Trophoblast cell (in vitro differentiated cells and primary cell): ENCODE measurements at regions not wholly inside any gene's neighbourhood (a gene's known extent, or its start where the extent isn't known, plus 50 kb on each side); places are given as distances from the start of the nearest gene placed in this dataset.
"Not testable (repeated sequence)": the region's sequence is repeated elsewhere in the genome, so short reads cannot be mapped to it uniquely, and the experiment has no call there.

Experiments
- DNase-seq, 2 donors: peaks; one replicate each; pipeline ENCODE4 v3.0.0-alpha.2; 2016
- H2AFZ ChIP-seq: 2 replicates; pipeline ENCODE4 v1.6.1; 2013; ENCODE audit warnings: low read length, moderate library complexity, mild to moderate bottlenecking; ENCODE audit not compliant: insufficient read depth, poor library complexity
- H2AK5ac ChIP-seq: 2 replicates; pipeline ENCODE4 v1.6.1; 2013; ENCODE audit warnings: mild to moderate bottlenecking, low read length
- H2BK120ac ChIP-seq: 2 replicates; pipeline ENCODE4 v1.6.1; 2013; ENCODE audit warnings: low read length, mild to moderate bottlenecking, moderate library complexity; ENCODE audit not compliant: insufficient read depth, poor library complexity
- H2BK12ac ChIP-seq: 2 replicates; pipeline ENCODE4 v1.6.1; 2013; ENCODE audit warnings: mild to moderate bottlenecking, low read length, moderate library complexity
- H2BK5ac ChIP-seq: 2 replicates; pipeline ENCODE4 v1.6.1; 2013; ENCODE audit warnings: low read length, low read depth, moderate library complexity, mild to moderate bottlenecking; ENCODE audit not compliant: poor library complexity
- H3K14ac ChIP-seq: 2 replicates; pipeline ENCODE4 v1.6.1; 2013; ENCODE audit warnings: mild to moderate bottlenecking, low read length
- H3K18ac ChIP-seq: 2 replicates; pipeline ENCODE4 v1.6.1; 2013; ENCODE audit warnings: mild to moderate bottlenecking, low read length
- H3K23ac ChIP-seq: 2 replicates; pipeline ENCODE4 v1.6.1; 2013; ENCODE audit warnings: low read length
- H3K27ac ChIP-seq: 2 replicates; pipeline ENCODE4 v1.5.1; 2013; ENCODE audit warnings: low read depth, mild to moderate bottlenecking, inconsistent platforms, low read length, moderate library complexity
- H3K27me3 ChIP-seq: 2 replicates; pipeline ENCODE4 v1.6.1; 2013; ENCODE audit warnings: inconsistent platforms, mild to moderate bottlenecking, low read length, moderate library complexity; ENCODE audit not compliant: insufficient read depth
- H3K36me3 ChIP-seq, 2 experiments: 1 replicate in 1 of 2; 2 replicates in 1 of 2; pipeline ENCODE4 v1.6.1; 2013; ENCODE audit warnings: low read length in 2 of 2, mild to moderate bottlenecking in 2 of 2, moderate library complexity in 1 of 2; ENCODE audit not compliant: insufficient read depth in 2 of 2, control insufficient read depth in 1 of 2
- H3K4ac ChIP-seq: 2 replicates; pipeline ENCODE4 v1.6.1; 2013; ENCODE audit warnings: low read depth, mild to moderate bottlenecking, low read length, moderate library complexity
- H3K4me1 ChIP-seq, 2 experiments: 1 replicate in 1 of 2; 2 replicates in 1 of 2; pipeline ENCODE4 v1.6.1; 2013; ENCODE audit warnings: low read length in 2 of 2, mild to moderate bottlenecking in 2 of 2, moderate library complexity in 1 of 2; ENCODE audit not compliant: insufficient read depth in 2 of 2, control insufficient read depth in 1 of 2
- H3K4me2 ChIP-seq: 2 replicates; pipeline ENCODE4 v1.6.1; 2013; ENCODE audit warnings: inconsistent platforms, mild to moderate bottlenecking, low read length, moderate library complexity
- H3K4me3 ChIP-seq: 2 replicates; pipeline ENCODE4 v1.5.1; 2013; ENCODE audit warnings: mild to moderate bottlenecking, low read depth, low read length, inconsistent platforms
- H3K79me1 ChIP-seq: one replicate; pipeline ENCODE4 v1.6.1; 2013; ENCODE audit warnings: low read length
- H3K79me2 ChIP-seq: 2 replicates; pipeline ENCODE4 v1.6.1; 2013; ENCODE audit warnings: low read length, mild to moderate bottlenecking; ENCODE audit not compliant: control insufficient read depth, insufficient read depth, poor library complexity
- H3K9ac ChIP-seq: 2 replicates; pipeline ENCODE4 v1.6.1; 2013; ENCODE audit warnings: mild to moderate bottlenecking, low read length
- H3K9me3 ChIP-seq: 2 replicates; pipeline ENCODE4 v1.6.1; 2013; ENCODE audit warnings: low read depth, mild to moderate bottlenecking, control low read depth, inconsistent platforms, low read length; ENCODE audit not compliant: insufficient read depth
- H4K12ac ChIP-seq: 2 replicates; pipeline ENCODE4 v1.6.1; 2013; ENCODE audit warnings: low read depth, mild to moderate bottlenecking, low read length, moderate library complexity
- H4K8ac ChIP-seq: 2 replicates; pipeline ENCODE4 v1.6.1; 2013; ENCODE audit warnings: low read depth, mild to moderate bottlenecking, low read length, moderate library complexity
- H4K91ac ChIP-seq: one replicate; pipeline ENCODE4 v1.6.1; 2013; ENCODE audit warnings: low read depth, mild to moderate bottlenecking, low read length, moderate library complexity
- WGBS: extraction: QIAGEN DNeasy Blood & Tissue Kit; methylation state at CpG from one replicate; pipeline ENCODE4 v1.1.7; 2013; ENCODE audit warnings: missing lambda C conversion rate; ENCODE audit not compliant: insufficient read length, insufficient coverage; ENCODE audit errors: extremely low coverage; 5-methylcytosine and 5-hydroxymethylcytosine counted together

GRCh38 chr22:49453019-49453418 lies 374.7 kb downstream of the BRD1 start:
- not testable (repeated sequence) for H3K9ac ChIP-seq, H3K36me3 ChIP-seq, DNase-seq, H3K27me3 ChIP-seq, H3K79me2 ChIP-seq, H3K4me2 ChIP-seq, H3K23ac ChIP-seq, H3K9me3 ChIP-seq, H4K91ac ChIP-seq, H2AFZ ChIP-seq, H2BK12ac ChIP-seq, H3K79me1 ChIP-seq, H4K8ac ChIP-seq, H3K14ac ChIP-seq, H2BK5ac ChIP-seq, H3K18ac ChIP-seq, H2BK120ac ChIP-seq, H3K27ac ChIP-seq, H4K12ac ChIP-seq, H3K4me3 ChIP-seq, H3K4ac ChIP-seq, H2AK5ac ChIP-seq
- WGBS, result 100% methylated on average over 1 of the region's 1 CpG
- H3K4me1 ChIP-seq, result peaks cover 14 to 15% of the 10 kb centered on the region in 2 experiments

GRCh38 chr22:49452362-49452946 lies 375.2 kb downstream of the BRD1 start:
- H4K12ac ChIP-seq, result no peak overlapping the region
- DNase-seq, result no peak
- no peak overlapping the region for H2AK5ac ChIP-seq
- no peaks in the 10 kb centered on the region for H3K79me2 ChIP-seq
- no peak overlapping the region for H3K23ac ChIP-seq
- H3K4me1 ChIP-seq, result peaks cover 14 to 15% of the 10 kb centered on the region in 2 experiments
- no peak overlapping the region for H3K9ac ChIP-seq
- peaks cover 7% of the 10 kb centered on the region for H3K9me3 ChIP-seq
- H3K79me1 ChIP-seq, result peaks cover 6% of the 10 kb centered on the region
- H3K36me3 ChIP-seq, result no peaks in the 10 kb centered on the region
- 100% methylated on average over 2 of the region's 2 CpGs for WGBS
- H2BK5ac ChIP-seq, result no peak overlapping the region
- H4K8ac ChIP-seq, result no peak overlapping the region
- H3K27me3 ChIP-seq, result no peaks in the 10 kb centered on the region
- no peak overlapping the region for H3K4ac ChIP-seq
- no peak overlapping the region for H3K4me3 ChIP-seq
- no peak overlapping the region for H2BK12ac ChIP-seq
- no peak overlapping the region for H2BK120ac ChIP-seq
- H4K91ac ChIP-seq, result no peak overlapping the region
- no peak overlapping the region for H3K27ac ChIP-seq
- no peak overlapping the region for H3K14ac ChIP-seq
- H3K4me2 ChIP-seq, result no peak overlapping the region
- H2AFZ ChIP-seq, result no peak overlapping the region
- H3K18ac ChIP-seq, result no peak overlapping the region

- Histone ChIP-seq H3K23ac (no peak overlapping the region), H4K91ac (peak overlapping the region; percentile 52), H2AK5ac (peak overlapping the region; percentile 87), H3K14ac (peak overlapping the region; percentile 63), H3K9ac (no peak overlapping the region), H3K4me3 (no peak overlapping the region), H4K8ac (peak overlapping the region; percentile 44), H3K4me2 (peak overlapping the region; percentile 57), H3K79me1 (peaks cover 6% of the 10 kb centered on the region), H2BK120ac (peak overlapping the region; percentile 48), H3K27ac (peak overlapping the region; percentile 86), H2BK5ac (peak overlapping the region; percentile 69), H3K27me3 (no peaks in the 10 kb centered on the region), H3K18ac (no peak overlapping the region), H3K79me2 (no peaks in the 10 kb centered on the region), H3K4ac (no peak overlapping the region), H3K9me3 (peaks cover 7% of the 10 kb centered on the region), H4K12ac (no peak overlapping the region), H3K36me3 (no peaks in the 10 kb centered on the region), H2BK12ac (peak overlapping the region; percentile 83), H2AFZ (peak overlapping the region; percentile 0), H3K4me1 (peaks cover 13 to 14% of the 10 kb centered on the region in 2 experiments)
- DNase-seq, result no peak
- WGBS, result no CpG with 5 or more reads among the region's 17 CpGs
These were observed 376.4 kb downstream of the BRD1 start for GRCh38 chr22:49451070-49451840.

GRCh38 chr22:49450498-49450897 lies 377.2 kb downstream of the BRD1 start:
- Histone ChIP-seq H2BK12ac (no peak overlapping the region), H3K23ac (no peak overlapping the region), H3K4me1 (peaks cover 13 to 14% of the 10 kb centered on the region in 2 experiments), H3K18ac (no peak overlapping the region), H3K4me3 (no peak overlapping the region), H3K4me2 (peak overlapping the region; percentile 57), H4K12ac (no peak overlapping the region), H3K79me1 (peaks cover 6% of the 10 kb centered on the region), H2AFZ (no peak overlapping the region), H2AK5ac (no peak overlapping the region), H2BK5ac (no peak overlapping the region), H3K79me2 (no peaks in the 10 kb centered on the region), H3K9ac (no peak overlapping the region), H3K9me3 (peaks cover 7% of the 10 kb centered on the region), H4K91ac (peak overlapping the region; percentile 15), H4K8ac (no peak overlapping the region), H3K27me3 (no peaks in the 10 kb centered on the region), H3K27ac (peak overlapping the region; percentile 86), H3K14ac (no peak overlapping the region), H3K4ac (no peak overlapping the region), H2BK120ac (peak overlapping the region; percentile 6), H3K36me3 (no peaks in the 10 kb centered on the region)
- no CpG with 5 or more reads among the region's 9 CpGs for WGBS
- no peak for DNase-seq
